Fibroblast of pulmonary artery (primary cell): ENCODE measurements at regions not wholly inside any gene's neighbourhood (a gene's known extent, or its start where the extent isn't known, plus 50 kb on each side); places are given as distances from the start of the nearest gene placed in this dataset.

ENCODE experiments used
- DNase-seq: peaks from one replicate; pipeline ENCODE4 v3.0.0-alpha.2; 2010; ENCODE audit warnings: low read depth
- H3K4me3 ChIP-seq: replicated peaks from 2 replicates; pipeline ENCODE4 v1.5.1; 2011; ENCODE audit warnings: low read depth, mild to moderate bottlenecking, control low read depth, low read length, moderate library complexity
- TF ChIP-seq, protein P1 (sequence below): IDR thresholded peaks from 2 replicates; pipeline ENCODE4 v1.5.1; 2011; ENCODE audit warnings: mild to moderate bottlenecking, control low read depth, low read length, inconsistent platforms; ENCODE audit errors: missing control alignments

GRCh38 chr9:13948037-13948436 is 365.9 kb downstream of the NFIB start:
- TF ChIP-seq, protein P1, sequence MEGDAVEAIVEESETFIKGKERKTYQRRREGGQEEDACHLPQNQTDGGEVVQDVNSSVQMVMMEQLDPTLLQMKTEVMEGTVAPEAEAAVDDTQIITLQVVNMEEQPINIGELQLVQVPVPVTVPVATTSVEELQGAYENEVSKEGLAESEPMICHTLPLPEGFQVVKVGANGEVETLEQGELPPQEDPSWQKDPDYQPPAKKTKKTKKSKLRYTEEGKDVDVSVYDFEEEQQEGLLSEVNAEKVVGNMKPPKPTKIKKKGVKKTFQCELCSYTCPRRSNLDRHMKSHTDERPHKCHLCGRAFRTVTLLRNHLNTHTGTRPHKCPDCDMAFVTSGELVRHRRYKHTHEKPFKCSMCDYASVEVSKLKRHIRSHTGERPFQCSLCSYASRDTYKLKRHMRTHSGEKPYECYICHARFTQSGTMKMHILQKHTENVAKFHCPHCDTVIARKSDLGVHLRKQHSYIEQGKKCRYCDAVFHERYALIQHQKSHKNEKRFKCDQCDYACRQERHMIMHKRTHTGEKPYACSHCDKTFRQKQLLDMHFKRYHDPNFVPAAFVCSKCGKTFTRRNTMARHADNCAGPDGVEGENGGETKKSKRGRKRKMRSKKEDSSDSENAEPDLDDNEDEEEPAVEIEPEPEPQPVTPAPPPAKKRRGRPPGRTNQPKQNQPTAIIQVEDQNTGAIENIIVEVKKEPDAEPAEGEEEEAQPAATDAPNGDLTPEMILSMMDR, result no peak
- H3K4me3 ChIP-seq, result no peak overlapping the region
- DNase-seq, result peak; percentile 65

DNA sequence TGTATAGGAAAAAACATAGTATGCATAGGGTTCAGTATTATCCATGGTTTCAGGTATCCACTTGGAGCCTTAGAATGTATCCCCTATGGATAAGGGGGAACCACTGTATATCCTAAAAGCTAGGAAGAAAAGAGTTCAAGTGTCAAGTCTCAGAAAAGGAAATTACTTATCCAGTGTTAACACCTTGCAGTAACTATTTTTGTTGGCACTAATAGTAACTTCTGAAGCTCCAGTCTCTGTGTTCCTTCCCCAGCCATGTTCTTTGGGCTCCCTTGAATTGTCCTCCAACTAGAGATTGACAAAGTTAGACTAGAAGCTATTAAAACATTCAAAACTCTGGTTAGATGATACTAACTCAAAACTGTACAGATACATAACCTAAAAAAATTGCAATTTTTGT is 370.8 kb downstream of the NFIB start:
- no peak overlapping the region for H3K4me3 ChIP-seq
- DNase-seq, result no peak
- TF ChIP-seq, protein P1, result no peak

- no peak overlapping the region for H3K4me3 ChIP-seq
- TF ChIP-seq, protein P1, result no peak
- peak; percentile 95 for DNase-seq
These were observed 371.2 kb downstream of the NFIB start for GRCh38 chr9:13942695-13943094.

DNA sequence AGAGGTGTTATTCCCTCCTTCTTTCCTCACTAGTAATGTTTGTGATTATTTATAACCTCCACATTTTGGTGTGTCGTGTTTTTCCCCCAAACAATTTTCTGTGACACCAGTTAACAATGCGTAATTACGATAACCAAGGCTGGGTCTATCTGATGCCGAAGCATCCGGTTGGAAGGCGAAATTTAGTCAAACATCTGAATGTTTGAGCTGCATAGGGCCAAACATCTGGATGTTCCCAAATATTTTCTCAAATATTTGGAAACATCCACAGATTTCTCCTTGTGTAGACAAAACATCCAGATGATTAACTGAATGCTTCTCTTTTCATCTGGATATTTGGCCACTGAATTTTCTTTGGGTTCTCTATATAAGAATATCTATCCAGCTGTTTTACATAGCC is 371.7 kb downstream of the NFIB start:
- no peak for DNase-seq
- H3K4me3 ChIP-seq, result no peak overlapping the region
- TF ChIP-seq, protein P1, result no peak

- TF ChIP-seq, protein P1, result no peak
These were observed 372.2 kb downstream of the NFIB start for GRCh38 chr9:13941714-13942113.

GRCh38 chr9:13939701-13940490 is 374.0 kb downstream of the NFIB start:
- no peak overlapping the region for H3K4me3 ChIP-seq
- TF ChIP-seq, protein P1, result no peak
- no peak for DNase-seq

More at GRCh38 chr9:13941714-13942113, 372.2 kb downstream of the NFIB start:
- no peak overlapping the region for H3K4me3 ChIP-seq
- no peak for DNase-seq

GRCh38 chr9:13939134-13939533 is 374.8 kb downstream of the NFIB start:
- H3K4me3 ChIP-seq, result no peak overlapping the region
- peak; percentile 96 for DNase-seq
- TF ChIP-seq, protein P1, result no peak
